WTC11 (cell line): ENCODE measurements at regions not wholly inside any gene's neighbourhood (a gene's known extent, or its start where the extent isn't known, plus 50 kb on each side); places are given as distances from the start of the nearest gene placed in this dataset.

Source experiments
- ATAC-seq: fragments of 200-7000 bp; cut with Tn5 transposase; 2 replicates; pipeline ENCODE4 v1.10.0; 2021; ENCODE audit warnings: mild to moderate bottlenecking, moderate library complexity
- CTCF ChIA-PET: fragments of 300-600 bp; sonication (Branson Sonifier 250); formaldehyde crosslinking; loops from one replicate; lab custom pipeline; 2021; ENCODE audit warnings: antibody characterized with exemption; lab: Charles Lee
- POLR2A ChIA-PET: fragments of 350-600 bp; sonication (Branson Sonifier 250); formaldehyde crosslinking; loops from one replicate; lab custom pipeline; 2021; ENCODE audit warnings: antibody characterized with exemption; lab: Charles Lee
- DNase-seq: peaks from one replicate; pipeline ENCODE4 v3.0.0; 2021; ENCODE audit warnings: low spot score
- H3K27ac Mint-ChIP-seq: 2 replicates; pipeline ENCODE4 v1.8.0; 2021; ENCODE audit warnings: mixed read lengths
- H3K27me3 Mint-ChIP-seq: 2 replicates; pipeline ENCODE4 v1.8.0; 2021; ENCODE audit warnings: low read depth, mild to moderate bottlenecking, moderate library complexity, mixed read lengths
- H3K36me3 Mint-ChIP-seq: 2 replicates; pipeline ENCODE4 v1.8.0; 2021; ENCODE audit warnings: mixed read lengths
- H3K4me1 Mint-ChIP-seq: 2 replicates; pipeline ENCODE4 v1.8.0; 2022; ENCODE audit warnings: mixed read lengths
- H3K4me3 Mint-ChIP-seq: 2 replicates; pipeline ENCODE4 v1.8.0; 2021; ENCODE audit warnings: mild to moderate bottlenecking, moderate library complexity, mixed read lengths
- H3K9me3 Mint-ChIP-seq: 2 replicates; pipeline ENCODE4 v1.8.0; 2021; ENCODE audit warnings: mixed read lengths
- EMX1 ChIP-seq: fragments of 250-450 bp; sonication (Bioruptor Pico); IDR thresholded peaks from 2 replicates; pipeline ENCODE4 v1.8.0; 2021; ENCODE audit warnings: mild to moderate bottlenecking
- ESRRA ChIP-seq: sonication (generic); formaldehyde crosslinking; IDR thresholded peaks from 2 replicates; pipeline ENCODE4 v1.8.1; 2022; ENCODE audit warnings: mild to moderate bottlenecking, missing genetic modification reagents, borderline replicate concordance
- GTF2I ChIP-seq: fragments of 250-450 bp; sonication (Bioruptor Pico); conservative IDR thresholded peaks from 2 replicates; pipeline ENCODE4 v1.4.0; 2021; ENCODE audit warnings: mild to moderate bottlenecking
- JUN ChIP-seq: sonication (generic); formaldehyde crosslinking; IDR thresholded peaks from 2 replicates; pipeline ENCODE4 v1.8.0; 2023; ENCODE audit warnings: mild to moderate bottlenecking, missing genetic modification reagents
- KAT7 ChIP-seq: sonication (generic); formaldehyde crosslinking; IDR thresholded peaks from 2 replicates; pipeline ENCODE4 v1.8.1; 2023; ENCODE audit warnings: missing genetic modification reagents, mild to moderate bottlenecking, borderline replicate concordance
- MXD4 ChIP-seq: fragments of 250-450 bp; sonication (Bioruptor Pico); IDR thresholded peaks from 2 replicates; pipeline ENCODE4 v1.8.0; 2021; ENCODE audit warnings: mild to moderate bottlenecking, moderate library complexity, borderline replicate concordance
- NR2C2 ChIP-seq: sonication (generic); formaldehyde crosslinking; IDR thresholded peaks from 2 replicates; pipeline ENCODE4 v1.8.0; 2022; ENCODE audit warnings: mild to moderate bottlenecking, missing genetic modification reagents
- NR3C1 ChIP-seq: sonication (generic); formaldehyde crosslinking; conservative IDR thresholded peaks from 2 replicates; pipeline ENCODE4 v1.8.1; 2023; ENCODE audit warnings: low read depth, mild to moderate bottlenecking, missing genetic modification reagents
- RELA ChIP-seq: sonication (generic); formaldehyde crosslinking; IDR thresholded peaks from 2 replicates; pipeline ENCODE4 v1.8.1; 2022; ENCODE audit warnings: missing genetic modification reagents, mild to moderate bottlenecking, borderline replicate concordance
- SP1 ChIP-seq: sonication (generic); formaldehyde crosslinking; conservative IDR thresholded peaks from 2 replicates; pipeline ENCODE4 v1.8.1; 2022; ENCODE audit warnings: missing genetic modification reagents
- TCF7 ChIP-seq: sonication (generic); formaldehyde crosslinking; IDR thresholded peaks from 2 replicates; pipeline ENCODE4 v1.8.0; 2022; ENCODE audit warnings: mild to moderate bottlenecking, low read depth, missing genetic modification reagents, moderate library complexity
- ZNF396 ChIP-seq: fragments of 250-450 bp; sonication (Bioruptor Pico); IDR thresholded peaks from 2 replicates; pipeline ENCODE4 v1.8.0; 2021; ENCODE audit warnings: mild to moderate bottlenecking, moderate library complexity, borderline replicate concordance
- ZNF671 ChIP-seq: fragments of 250-450 bp; sonication (Bioruptor Pico); IDR thresholded peaks from 2 replicates; pipeline ENCODE4 v1.8.0; 2021; ENCODE audit warnings: mild to moderate bottlenecking
- TF ChIP-seq, protein P1 (sequence below): fragments of 250-450 bp; sonication (Bioruptor Pico); conservative IDR thresholded peaks from 2 replicates; pipeline ENCODE4 v1.9.0; 2021; ENCODE audit warnings: mild to moderate bottlenecking
- TF ChIP-seq, protein P2 (sequence below): sonication (generic); formaldehyde crosslinking; conservative IDR thresholded peaks from 2 replicates; pipeline ENCODE4 v1.8.1; 2022; ENCODE audit warnings: mild to moderate bottlenecking, missing genetic modification reagents
- TF ChIP-seq, protein P3 (sequence below): fragments of 250-450 bp; sonication (Bioruptor Pico); IDR thresholded peaks from 2 replicates; pipeline ENCODE4 v1.9.0; 2021; ENCODE audit warnings: mild to moderate bottlenecking, borderline replicate concordance
- TF ChIP-seq, protein P4 (sequence below): sonication (generic); formaldehyde crosslinking; IDR thresholded peaks from 2 replicates; pipeline ENCODE4 v1.8.0; 2023; ENCODE audit warnings: mild to moderate bottlenecking, missing genetic modification reagents

DNA sequence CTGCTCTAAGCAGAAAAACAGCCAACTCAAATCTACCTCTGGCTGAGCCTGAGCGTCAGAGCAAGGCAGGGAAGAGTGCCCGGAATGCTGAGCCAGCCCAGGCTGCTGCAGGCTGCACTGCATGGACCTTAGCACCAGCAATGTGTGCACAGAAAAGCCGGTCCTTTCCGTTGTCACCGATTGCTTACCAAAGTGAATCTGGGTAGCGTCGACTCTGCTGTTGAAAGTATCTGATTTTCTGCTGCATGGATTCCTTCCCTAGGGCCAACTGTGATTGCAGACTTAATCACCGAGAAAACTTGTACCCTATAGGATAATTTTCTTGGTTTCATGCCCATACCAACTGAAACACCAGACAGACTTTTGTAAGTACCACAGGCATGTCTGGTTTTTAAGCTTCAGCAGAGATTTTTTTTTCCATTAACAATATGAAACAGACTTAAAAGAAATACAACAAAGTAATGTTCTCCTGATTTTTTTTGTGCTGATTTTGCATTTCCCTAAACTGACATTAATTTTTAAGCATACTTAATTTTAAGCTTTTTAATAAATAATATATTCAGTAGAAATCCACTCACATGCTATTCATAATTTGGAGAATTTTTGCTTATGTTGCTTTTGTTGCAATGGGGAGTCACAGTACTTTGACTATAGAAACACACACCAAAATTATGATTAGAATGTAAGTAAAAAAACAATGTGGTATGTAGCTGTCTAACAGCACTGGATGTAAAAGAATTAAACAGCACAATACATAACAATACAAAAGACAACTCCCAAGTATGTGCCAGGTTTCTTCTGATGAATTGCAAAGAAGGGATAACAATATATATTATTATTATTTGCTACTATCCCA is 218.0 kb downstream of the THBS2 start:
- DNase-seq (no peak), ATAC-seq (no peak)
- Mint-ChIP-seq H3K36me3 (peaks cover 31% of the 10 kb centered on the region), H3K4me1 (no peaks in the 10 kb centered on the region), H3K27ac (no peak overlapping the region), H3K9me3 (peaks cover 42% of the 10 kb centered on the region), H3K4me3 (no peak overlapping the region), H3K27me3 (no peaks in the 10 kb centered on the region)
- TF ChIP-seq, protein P1, sequence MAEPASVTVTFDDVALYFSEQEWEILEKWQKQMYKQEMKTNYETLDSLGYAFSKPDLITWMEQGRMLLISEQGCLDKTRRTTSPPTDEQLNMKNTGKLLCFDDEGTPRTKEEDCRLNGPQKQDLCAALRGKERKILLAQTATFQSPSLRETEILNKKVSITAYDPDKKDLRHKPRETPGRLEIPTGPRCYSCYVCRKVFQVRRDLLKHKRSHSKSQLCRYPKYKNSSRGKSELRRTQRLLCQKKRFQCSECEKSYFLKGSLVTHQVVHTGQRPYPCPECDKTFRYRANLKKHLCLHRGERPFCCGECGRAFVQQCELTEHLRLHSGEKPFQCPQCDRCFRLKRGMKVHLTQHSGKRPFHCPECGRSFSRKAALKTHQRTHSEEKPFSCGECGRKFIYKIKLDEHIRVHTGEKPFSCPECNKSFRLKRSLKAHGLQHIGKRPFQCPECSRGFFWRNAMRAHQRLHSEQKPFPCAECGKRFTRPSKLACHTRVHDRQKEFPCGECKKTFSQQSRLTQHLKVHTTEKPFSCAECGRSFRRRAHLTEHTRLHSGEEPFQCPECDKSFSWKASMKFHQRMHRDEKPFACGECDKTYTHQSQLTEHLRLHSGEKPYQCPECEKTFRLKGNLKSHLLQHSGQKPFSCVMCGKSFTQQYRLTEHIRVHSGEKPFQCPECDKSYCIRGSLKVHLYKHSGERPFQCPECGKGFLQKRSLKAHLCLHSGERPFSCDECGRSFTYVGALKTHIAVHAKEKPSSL, result no peak
- TF ChIP-seq KAT7 (CRISPR knock-in tag) (no peak), RELA (CRISPR knock-in tag) (no peak), MXD4 (CRISPR knock-in tag) (no peak), NR2C2 (no peak), SP1 (no peak), NR3C1 (no peak), ZNF671 (CRISPR knock-in tag) (no peak), TCF7 (CRISPR knock-in tag) (no peak), ESRRA (CRISPR knock-in tag) (no peak), GTF2I (CRISPR knock-in tag) (no peak), JUN (CRISPR knock-in tag) (no peak), ZNF396 (no peak), EMX1 (CRISPR knock-in tag) (no peak)
- TF ChIP-seq, protein P2, sequence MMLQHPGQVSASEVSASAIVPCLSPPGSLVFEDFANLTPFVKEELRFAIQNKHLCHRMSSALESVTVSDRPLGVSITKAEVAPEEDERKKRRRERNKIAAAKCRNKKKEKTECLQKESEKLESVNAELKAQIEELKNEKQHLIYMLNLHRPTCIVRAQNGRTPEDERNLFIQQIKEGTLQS (CRISPR knock-in tag), result no peak
- TF ChIP-seq, protein P3, sequence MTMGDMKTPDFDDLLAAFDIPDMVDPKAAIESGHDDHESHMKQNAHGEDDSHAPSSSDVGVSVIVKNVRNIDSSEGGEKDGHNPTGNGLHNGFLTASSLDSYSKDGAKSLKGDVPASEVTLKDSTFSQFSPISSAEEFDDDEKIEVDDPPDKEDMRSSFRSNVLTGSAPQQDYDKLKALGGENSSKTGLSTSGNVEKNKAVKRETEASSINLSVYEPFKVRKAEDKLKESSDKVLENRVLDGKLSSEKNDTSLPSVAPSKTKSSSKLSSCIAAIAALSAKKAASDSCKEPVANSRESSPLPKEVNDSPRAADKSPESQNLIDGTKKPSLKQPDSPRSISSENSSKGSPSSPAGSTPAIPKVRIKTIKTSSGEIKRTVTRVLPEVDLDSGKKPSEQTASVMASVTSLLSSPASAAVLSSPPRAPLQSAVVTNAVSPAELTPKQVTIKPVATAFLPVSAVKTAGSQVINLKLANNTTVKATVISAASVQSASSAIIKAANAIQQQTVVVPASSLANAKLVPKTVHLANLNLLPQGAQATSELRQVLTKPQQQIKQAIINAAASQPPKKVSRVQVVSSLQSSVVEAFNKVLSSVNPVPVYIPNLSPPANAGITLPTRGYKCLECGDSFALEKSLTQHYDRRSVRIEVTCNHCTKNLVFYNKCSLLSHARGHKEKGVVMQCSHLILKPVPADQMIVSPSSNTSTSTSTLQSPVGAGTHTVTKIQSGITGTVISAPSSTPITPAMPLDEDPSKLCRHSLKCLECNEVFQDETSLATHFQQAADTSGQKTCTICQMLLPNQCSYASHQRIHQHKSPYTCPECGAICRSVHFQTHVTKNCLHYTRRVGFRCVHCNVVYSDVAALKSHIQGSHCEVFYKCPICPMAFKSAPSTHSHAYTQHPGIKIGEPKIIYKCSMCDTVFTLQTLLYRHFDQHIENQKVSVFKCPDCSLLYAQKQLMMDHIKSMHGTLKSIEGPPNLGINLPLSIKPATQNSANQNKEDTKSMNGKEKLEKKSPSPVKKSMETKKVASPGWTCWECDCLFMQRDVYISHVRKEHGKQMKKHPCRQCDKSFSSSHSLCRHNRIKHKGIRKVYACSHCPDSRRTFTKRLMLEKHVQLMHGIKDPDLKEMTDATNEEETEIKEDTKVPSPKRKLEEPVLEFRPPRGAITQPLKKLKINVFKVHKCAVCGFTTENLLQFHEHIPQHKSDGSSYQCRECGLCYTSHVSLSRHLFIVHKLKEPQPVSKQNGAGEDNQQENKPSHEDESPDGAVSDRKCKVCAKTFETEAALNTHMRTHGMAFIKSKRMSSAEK (CRISPR knock-in tag), result no peak
- TF ChIP-seq, protein P4, sequence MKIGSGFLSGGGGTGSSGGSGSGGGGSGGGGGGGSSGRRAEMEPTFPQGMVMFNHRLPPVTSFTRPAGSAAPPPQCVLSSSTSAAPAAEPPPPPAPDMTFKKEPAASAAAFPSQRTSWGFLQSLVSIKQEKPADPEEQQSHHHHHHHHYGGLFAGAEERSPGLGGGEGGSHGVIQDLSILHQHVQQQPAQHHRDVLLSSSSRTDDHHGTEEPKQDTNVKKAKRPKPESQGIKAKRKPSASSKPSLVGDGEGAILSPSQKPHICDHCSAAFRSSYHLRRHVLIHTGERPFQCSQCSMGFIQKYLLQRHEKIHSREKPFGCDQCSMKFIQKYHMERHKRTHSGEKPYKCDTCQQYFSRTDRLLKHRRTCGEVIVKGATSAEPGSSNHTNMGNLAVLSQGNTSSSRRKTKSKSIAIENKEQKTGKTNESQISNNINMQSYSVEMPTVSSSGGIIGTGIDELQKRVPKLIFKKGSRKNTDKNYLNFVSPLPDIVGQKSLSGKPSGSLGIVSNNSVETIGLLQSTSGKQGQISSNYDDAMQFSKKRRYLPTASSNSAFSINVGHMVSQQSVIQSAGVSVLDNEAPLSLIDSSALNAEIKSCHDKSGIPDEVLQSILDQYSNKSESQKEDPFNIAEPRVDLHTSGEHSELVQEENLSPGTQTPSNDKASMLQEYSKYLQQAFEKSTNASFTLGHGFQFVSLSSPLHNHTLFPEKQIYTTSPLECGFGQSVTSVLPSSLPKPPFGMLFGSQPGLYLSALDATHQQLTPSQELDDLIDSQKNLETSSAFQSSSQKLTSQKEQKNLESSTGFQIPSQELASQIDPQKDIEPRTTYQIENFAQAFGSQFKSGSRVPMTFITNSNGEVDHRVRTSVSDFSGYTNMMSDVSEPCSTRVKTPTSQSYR, result no peak
- ChIA-PET POLR2A (no interaction called here), CTCF (no interaction called here)
